Neural progenitor cell (in vitro differentiated cells): ENCODE measurements at regions not wholly inside any gene's neighbourhood (a gene's known extent, or its start where the extent isn't known, plus 50 kb on each side); places are given as distances from the start of the nearest gene placed in this dataset.

ENCODE experiments used
- DNase-seq: peaks from one replicate; pipeline ENCODE4 v3.0.0-alpha.2; 2016; ENCODE audit warnings: low spot score
- H2AFZ ChIP-seq: fragments of 200-600 bp; sonication (generic); replicated peaks from 2 replicates; pipeline ENCODE4 v1.6.1; 2016; ENCODE audit warnings: antibody characterized with exemption
- H3F3A ChIP-seq: fragments of 200-600 bp; sonication (generic); 2 replicates; pipeline ENCODE4 v1.6.1; 2016; ENCODE audit warnings: antibody characterized with exemption, low read depth
- H3K27ac ChIP-seq: fragments of 200-600 bp; sonication (generic); 2 replicates; pipeline ENCODE4 v1.5.1; 2016; ENCODE audit warnings: mild to moderate bottlenecking
- H3K27me3 ChIP-seq: fragments of 200-600 bp; sonication (generic); 2 replicates; pipeline ENCODE4 v1.6.1; 2016; ENCODE audit warnings: mild to moderate bottlenecking, moderate library complexity
- H3K36me3 ChIP-seq: fragments of 200-600 bp; sonication (generic); 2 replicates; pipeline ENCODE4 v1.5.1; 2016
- H3K4me1 ChIP-seq: fragments of 200-600 bp; sonication (generic); 2 replicates; pipeline ENCODE4 v1.6.1; 2016; ENCODE audit warnings: mixed run types
- H3K4me2 ChIP-seq: fragments of 200-600 bp; sonication (generic); 2 replicates; pipeline ENCODE4 v1.6.1; 2016
- H3K4me3 ChIP-seq: fragments of 200-600 bp; sonication (generic); 2 replicates; pipeline ENCODE4 v1.5.1; 2016
- H3K79me2 ChIP-seq: fragments of 200-600 bp; sonication (generic); 2 replicates; pipeline ENCODE4 v1.6.1; 2016; ENCODE audit warnings: low read depth
- H3K9ac ChIP-seq: fragments of 200-600 bp; sonication (generic); 2 replicates; pipeline ENCODE4 v1.6.1; 2016
- H3K9me3 ChIP-seq: fragments of 200-600 bp; sonication (generic); 2 replicates; pipeline ENCODE4 v1.5.1; 2016; ENCODE audit warnings: low read depth
- H4K20me1 ChIP-seq: fragments of 200-600 bp; sonication (generic); 2 replicates; pipeline ENCODE4 v1.6.1; 2016; ENCODE audit warnings: low read depth
- H3K27ac Mint-ChIP-seq: 3 replicates; pipeline ENCODE4 v1.8.0; 2021; ENCODE audit warnings: mixed read lengths
- H3K27me3 Mint-ChIP-seq: 2 replicates; pipeline ENCODE4 v1.8.0; 2022; ENCODE audit warnings: low read depth, mild to moderate bottlenecking, inconsistent platforms, moderate library complexity, mixed read lengths; ENCODE audit not compliant: insufficient read depth
- H3K36me3 Mint-ChIP-seq: 3 replicates; pipeline ENCODE4 v1.8.0; 2021; ENCODE audit warnings: mixed read lengths
- H3K4me1 Mint-ChIP-seq: 3 replicates; pipeline ENCODE4 v1.8.0; 2021; ENCODE audit warnings: mixed read lengths
- H3K4me3 Mint-ChIP-seq: 3 replicates; pipeline ENCODE4 v1.8.0; 2021; ENCODE audit warnings: mild to moderate bottlenecking, moderate library complexity, mixed read lengths
- H3K9me3 Mint-ChIP-seq: 3 replicates; pipeline ENCODE4 v1.8.0; 2020; ENCODE audit warnings: mixed read lengths
- EZH2 ChIP-seq: fragments of 200-600 bp; sonication (generic); IDR thresholded peaks from 2 replicates; pipeline ENCODE4 v1.6.1; 2017; ENCODE audit warnings: antibody characterized with exemption, mild to moderate bottlenecking, moderate library complexity
- EZH2phosphoT487 ChIP-seq: fragments of 200-600 bp; sonication (generic); IDR thresholded peaks from 2 replicates; pipeline ENCODE4 v1.6.1; 2017; ENCODE audit warnings: antibody characterized with exemption
- TF ChIP-seq, protein P1 (sequence below): fragments of 200-600 bp; sonication (generic); IDR thresholded peaks from 2 replicates; pipeline ENCODE4 v1.5.1; 2017; ENCODE audit warnings: antibody characterized with exemption, mild to moderate bottlenecking

DNA sequence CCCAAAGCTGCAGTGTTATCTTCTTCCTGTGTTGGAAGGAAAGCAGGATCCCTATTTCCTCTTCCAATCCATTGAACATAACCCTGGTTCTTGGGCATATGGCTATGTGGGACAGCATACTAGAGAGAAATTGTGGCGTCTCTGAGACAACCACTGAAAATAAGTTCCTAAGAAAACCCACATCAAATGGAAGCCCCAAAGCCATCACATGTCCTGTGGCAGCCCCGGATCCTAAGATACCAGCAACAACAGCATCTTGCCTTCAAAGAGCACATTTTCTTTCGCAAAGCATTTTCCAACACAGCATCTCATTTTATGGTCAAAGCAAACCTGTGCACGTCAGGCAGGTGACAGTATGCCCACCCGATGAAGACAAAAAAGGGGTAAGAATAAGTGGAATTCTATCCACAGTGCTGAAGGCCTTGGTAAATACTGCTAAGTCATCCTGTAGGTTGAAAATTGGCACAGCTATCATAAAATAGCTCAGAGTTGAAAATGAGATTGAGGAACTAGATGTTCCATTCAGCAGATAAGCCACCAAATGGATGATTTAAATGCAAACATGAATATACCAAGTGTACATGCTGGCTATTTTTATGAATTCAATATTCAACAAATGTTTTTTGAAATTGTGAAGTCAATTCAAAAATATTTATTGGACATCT is 232.2 kb downstream of the DLEU7 start:
- Histone ChIP-seq H3K79me2 (no peaks in the 10 kb centered on the region), H3K27ac (no peak overlapping the region), H3K4me2 (no peak overlapping the region), H3K36me3 (no peaks in the 10 kb centered on the region), H3K27me3 (no peaks in the 10 kb centered on the region), H3K4me1 (no peaks in the 10 kb centered on the region), H3F3A (no peaks in the 10 kb centered on the region), H3K4me3 (no peak overlapping the region), H3K9ac (no peak overlapping the region), H3K9me3 (no peaks in the 10 kb centered on the region), H2AFZ (no peak overlapping the region), H4K20me1 (no peaks in the 10 kb centered on the region)
- Mint-ChIP-seq H3K4me3 (no peak overlapping the region), H3K9me3 (no peaks in the 10 kb centered on the region), H3K27ac (no peak overlapping the region), H3K27me3 (peaks cover 3% of the 10 kb centered on the region), H3K4me1 (peaks cover 4% of the 10 kb centered on the region), H3K36me3 (no peaks in the 10 kb centered on the region)
- DNase-seq: no peak
- TF ChIP-seq EZH2 (no peak), EZH2phosphoT487 (no peak)

GRCh38 chr13:50612717-50613116 is 230.8 kb downstream of the DLEU7 start:
- Mint-ChIP-seq H3K36me3 (no peaks in the 10 kb centered on the region), H3K27me3 (peaks cover 3% of the 10 kb centered on the region), H3K9me3 (no peaks in the 10 kb centered on the region), H3K27ac (no peak overlapping the region), H3K4me3 (no peak overlapping the region), H3K4me1 (peaks cover 4% of the 10 kb centered on the region)
- TF ChIP-seq, protein P1, sequence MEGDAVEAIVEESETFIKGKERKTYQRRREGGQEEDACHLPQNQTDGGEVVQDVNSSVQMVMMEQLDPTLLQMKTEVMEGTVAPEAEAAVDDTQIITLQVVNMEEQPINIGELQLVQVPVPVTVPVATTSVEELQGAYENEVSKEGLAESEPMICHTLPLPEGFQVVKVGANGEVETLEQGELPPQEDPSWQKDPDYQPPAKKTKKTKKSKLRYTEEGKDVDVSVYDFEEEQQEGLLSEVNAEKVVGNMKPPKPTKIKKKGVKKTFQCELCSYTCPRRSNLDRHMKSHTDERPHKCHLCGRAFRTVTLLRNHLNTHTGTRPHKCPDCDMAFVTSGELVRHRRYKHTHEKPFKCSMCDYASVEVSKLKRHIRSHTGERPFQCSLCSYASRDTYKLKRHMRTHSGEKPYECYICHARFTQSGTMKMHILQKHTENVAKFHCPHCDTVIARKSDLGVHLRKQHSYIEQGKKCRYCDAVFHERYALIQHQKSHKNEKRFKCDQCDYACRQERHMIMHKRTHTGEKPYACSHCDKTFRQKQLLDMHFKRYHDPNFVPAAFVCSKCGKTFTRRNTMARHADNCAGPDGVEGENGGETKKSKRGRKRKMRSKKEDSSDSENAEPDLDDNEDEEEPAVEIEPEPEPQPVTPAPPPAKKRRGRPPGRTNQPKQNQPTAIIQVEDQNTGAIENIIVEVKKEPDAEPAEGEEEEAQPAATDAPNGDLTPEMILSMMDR: no peak
- no peak for TF ChIP-seq EZH2
- TF ChIP-seq EZH2phosphoT487: no peak
- no peaks in the 10 kb centered on the region for H3K79me2 ChIP-seq
- H3K27me3 ChIP-seq: no peaks in the 10 kb centered on the region
- H3K9me3 ChIP-seq: no peaks in the 10 kb centered on the region
- H3K4me1 ChIP-seq: no peaks in the 10 kb centered on the region
- no peak overlapping the region for H3K27ac ChIP-seq
- H3K4me2 ChIP-seq: no peak overlapping the region
- no peak overlapping the region for H2AFZ ChIP-seq
- no peak for DNase-seq
- no peak overlapping the region for H3K9ac ChIP-seq
- no peaks in the 10 kb centered on the region for H3F3A ChIP-seq
- H3K36me3 ChIP-seq: no peaks in the 10 kb centered on the region
- no peak overlapping the region for H3K4me3 ChIP-seq
- no peaks in the 10 kb centered on the region for H4K20me1 ChIP-seq

- H3K27ac Mint-ChIP-seq: no peak overlapping the region
- H3K36me3 Mint-ChIP-seq: no peaks in the 10 kb centered on the region
- Histone ChIP-seq H3K4me3 (no peak overlapping the region), H3K36me3 (no peaks in the 10 kb centered on the region), H4K20me1 (no peaks in the 10 kb centered on the region), H3K9ac (no peak overlapping the region), H3K27me3 (no peaks in the 10 kb centered on the region), H3K4me2 (no peak overlapping the region), H3K79me2 (no peaks in the 10 kb centered on the region), H3K9me3 (no peaks in the 10 kb centered on the region), H3F3A (no peaks in the 10 kb centered on the region), H3K4me1 (no peaks in the 10 kb centered on the region), H3K27ac (no peak overlapping the region), H2AFZ (no peak overlapping the region)
- DNase-seq: no peak
- peaks cover 3% of the 10 kb centered on the region for H3K27me3 Mint-ChIP-seq
- no peaks in the 10 kb centered on the region for H3K9me3 Mint-ChIP-seq
- no peak overlapping the region for H3K4me3 Mint-ChIP-seq
- TF ChIP-seq EZH2 (no peak), EZH2phosphoT487 (no peak)
- TF ChIP-seq, protein P1: no peak
- peaks cover 2% of the 10 kb centered on the region for H3K4me1 Mint-ChIP-seq
Observed at GRCh38 chr13:50613356-50613831, 230.1 kb downstream of the DLEU7 start.

DNA sequence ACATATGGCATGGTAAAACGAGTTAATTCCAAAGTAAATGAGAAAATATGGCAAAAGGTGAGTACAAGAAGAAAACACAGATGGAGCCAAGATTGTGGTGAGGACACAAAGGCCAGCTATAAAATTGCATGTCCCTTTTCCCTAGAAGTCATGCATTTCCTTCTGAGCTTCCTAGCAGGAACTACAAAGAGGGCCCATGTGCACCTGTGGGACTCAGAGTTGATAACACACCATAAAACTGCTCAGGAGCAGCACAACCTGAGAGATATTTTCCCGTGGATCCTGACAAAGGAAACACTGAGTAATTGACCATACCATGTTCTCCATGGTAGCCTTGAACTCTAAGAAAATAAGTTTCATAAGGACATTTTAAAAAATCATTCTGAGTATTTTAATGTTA is 228.3 kb downstream of the DLEU7 start:
- Mint-ChIP-seq H3K27me3 (peaks cover 3% of the 10 kb centered on the region), H3K4me1 (peaks cover 3% of the 10 kb centered on the region), H3K4me3 (no peak overlapping the region), H3K36me3 (no peaks in the 10 kb centered on the region), H3K27ac (no peak overlapping the region), H3K9me3 (no peaks in the 10 kb centered on the region)
- H3K27ac ChIP-seq: no peak overlapping the region
- H3K4me2 ChIP-seq: no peak overlapping the region
- no peaks in the 10 kb centered on the region for H3K9me3 ChIP-seq
- DNase-seq: no peak
- no peaks in the 10 kb centered on the region for H3K36me3 ChIP-seq
- no peaks in the 10 kb centered on the region for H3F3A ChIP-seq
- H3K4me1 ChIP-seq: no peaks in the 10 kb centered on the region
- H3K79me2 ChIP-seq: no peaks in the 10 kb centered on the region
- H4K20me1 ChIP-seq: no peaks in the 10 kb centered on the region
- no peak overlapping the region for H2AFZ ChIP-seq
- no peak overlapping the region for H3K9ac ChIP-seq
- no peak for TF ChIP-seq EZH2
- TF ChIP-seq, protein P1: no peak
- TF ChIP-seq EZH2phosphoT487: no peak
- no peak overlapping the region for H3K4me3 ChIP-seq
- H3K27me3 ChIP-seq: no peaks in the 10 kb centered on the region
